HG02763 (cell line): ENCODE measurements at regions not wholly inside any gene's neighbourhood (a gene's known extent, or its start where the extent isn't known, plus 50 kb on each side); places are given as distances from the start of the nearest gene placed in this dataset.
"Not testable (repeated sequence)": the region's sequence is repeated elsewhere in the genome, so short reads cannot be mapped to it uniquely, and the experiment has no call there.

ENCODE experiments used
- ATAC-seq: cut with Tn5 transposase; IDR thresholded peaks from one replicate; pipeline ENCODE4 v1.9.1; 2021; ENCODE audit warnings: mild to moderate bottlenecking, moderate library complexity; ENCODE audit not compliant: unreplicated experiment

GRCh38 chr7:17083392-17084165, 201.8 kb upstream of the AGR3 start:
- no peak for ATAC-seq

DNA sequence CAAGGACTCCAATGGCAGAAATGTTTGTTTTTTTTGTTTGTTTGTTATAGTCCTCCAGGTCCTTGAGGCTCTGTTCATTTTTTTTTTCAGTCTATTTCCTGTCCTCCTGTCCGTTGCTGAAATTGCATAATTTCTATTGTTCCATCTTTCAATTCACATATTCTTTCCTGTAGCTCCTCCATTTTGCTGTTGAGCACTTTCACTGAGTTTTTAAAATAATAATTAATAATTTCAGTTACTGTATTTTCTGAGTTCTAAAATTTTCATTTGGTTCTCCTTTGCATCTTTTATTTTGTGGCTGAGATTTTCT, 202.3 kb upstream of the AGR3 start:
- no peak for ATAC-seq

GRCh38 chr7:17085186-17085585, 203.4 kb upstream of the AGR3 start:
- ATAC-seq = no peak

DNA sequence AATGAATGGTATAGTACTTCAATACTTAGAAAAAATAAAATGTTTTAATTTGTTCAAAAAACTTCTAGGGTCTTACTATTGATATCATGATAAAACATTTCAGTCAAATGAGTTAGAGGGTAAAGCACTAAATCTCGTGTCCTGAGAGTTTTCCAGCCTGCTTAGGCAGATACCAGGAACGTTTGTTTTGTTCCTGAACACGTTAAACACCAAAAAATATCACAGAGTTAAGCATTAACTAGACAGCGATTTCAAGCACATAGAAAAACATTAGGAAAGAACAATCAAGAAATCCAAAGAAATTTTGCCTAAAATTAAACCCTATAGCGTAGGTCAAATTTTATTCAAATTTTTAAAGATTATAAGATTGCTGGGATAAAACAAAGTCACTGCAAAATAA, 204.6 kb upstream of the AGR3 start:
- no peak for ATAC-seq

GRCh38 chr7:17090751-17091150, 207.7 kb upstream of the AHR start:
- no peak for ATAC-seq

GRCh38 chr7:17093461-17093860, 205.0 kb upstream of the AHR start:
- no peak for ATAC-seq

GRCh38 chr7:17094963-17095574, 203.4 kb upstream of the AHR start:
- ATAC-seq = no peak

DNA sequence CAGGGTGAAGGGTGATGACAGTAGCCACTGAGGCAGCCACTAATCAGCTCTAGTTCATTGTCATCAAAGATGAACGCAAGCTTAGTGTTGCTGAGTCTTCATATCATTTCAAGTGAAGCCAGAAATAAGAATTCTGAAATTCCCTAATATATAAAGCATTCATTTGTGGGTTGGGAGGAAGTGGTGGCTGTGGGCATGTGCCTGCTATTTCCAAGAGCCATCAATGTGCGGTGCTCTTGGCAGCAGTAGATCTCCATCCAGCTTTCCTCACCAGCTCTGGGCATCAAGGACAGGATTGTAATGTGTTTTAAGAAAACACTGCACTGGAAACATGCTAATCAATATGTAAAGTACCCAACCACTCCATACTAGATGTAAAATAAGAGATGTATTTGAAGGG, 202.5 kb upstream of the AHR start:
- no peak for ATAC-seq

GRCh38 chr7:17097668-17098297, 200.7 kb upstream of the AHR start:
- no peak for ATAC-seq

GRCh38 chr7:17098515-17098914, 199.9 kb upstream of the AHR start:
- no peak for ATAC-seq

DNA sequence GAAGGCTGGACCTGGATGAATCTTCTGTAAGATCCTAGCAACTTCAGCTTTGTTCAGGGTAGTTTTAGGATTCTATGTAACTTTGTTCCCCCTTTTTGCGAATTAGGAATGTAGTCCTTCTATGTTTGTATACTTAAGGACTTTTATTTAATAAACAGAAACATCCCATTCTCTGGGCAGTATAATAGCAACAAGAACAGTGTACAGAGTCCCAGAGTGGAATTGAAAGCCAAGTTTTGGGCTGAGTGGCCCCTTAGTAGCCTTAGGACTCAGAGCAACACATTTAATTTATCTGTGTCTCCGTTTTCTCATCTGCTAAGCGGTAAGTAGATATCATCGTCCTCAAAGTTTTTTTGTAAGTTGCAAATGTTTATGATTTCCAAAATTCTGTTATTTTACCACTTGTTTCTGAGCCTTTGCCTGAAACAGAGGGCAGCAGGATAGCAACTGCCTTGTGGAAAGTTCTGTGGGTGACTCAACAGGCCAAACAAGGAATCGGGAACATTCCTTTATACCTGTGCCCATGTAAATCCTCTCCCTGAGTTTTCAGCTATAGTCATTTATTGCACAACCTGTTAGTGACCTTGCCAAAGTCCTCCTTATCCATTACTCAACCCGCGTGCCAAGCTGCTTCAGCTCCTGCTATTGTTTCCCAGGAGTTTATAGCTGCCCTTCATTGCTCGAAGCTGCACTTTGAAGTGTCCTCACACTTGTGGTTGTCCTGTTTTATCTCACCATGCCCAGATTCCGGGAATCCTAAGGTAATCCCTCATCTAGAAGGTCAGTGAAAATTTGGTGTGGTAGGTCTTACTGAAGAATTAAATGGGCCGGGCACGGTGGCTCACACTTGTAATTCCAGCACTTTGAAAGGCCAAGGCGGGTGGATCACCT, 199.1 kb upstream of the AHR start:
- no peak for ATAC-seq

GRCh38 chr7:17099974-17100509, 198.4 kb upstream of the AHR start:
- ATAC-seq = not testable (repeated sequence)

GRCh38 chr7:17101207-17101696, 197.2 kb upstream of the AHR start:
- ATAC-seq = no peak

- ATAC-seq = no peak
Observed at GRCh38 chr7:17103170-17103569, 195.3 kb upstream of the AHR start.

DNA sequence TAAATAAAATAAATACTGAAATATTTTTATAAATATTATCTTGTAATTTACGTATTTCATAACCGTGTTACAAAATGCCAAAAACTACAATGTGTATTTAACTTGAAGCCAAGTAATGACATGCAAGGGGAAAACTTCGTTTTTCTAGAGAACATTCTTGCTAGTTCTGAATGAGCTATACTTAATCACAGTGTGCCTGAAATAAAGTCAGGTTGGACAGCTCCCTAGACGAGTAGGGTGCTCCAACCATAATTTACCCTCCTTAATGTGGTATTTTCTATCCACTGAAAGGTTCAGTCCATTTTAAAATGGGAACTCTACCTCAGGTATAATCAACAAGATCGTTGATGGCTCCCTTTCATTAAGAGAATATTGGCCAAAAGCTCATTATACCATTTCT, 194.5 kb upstream of the AHR start:
- no peak for ATAC-seq

DNA sequence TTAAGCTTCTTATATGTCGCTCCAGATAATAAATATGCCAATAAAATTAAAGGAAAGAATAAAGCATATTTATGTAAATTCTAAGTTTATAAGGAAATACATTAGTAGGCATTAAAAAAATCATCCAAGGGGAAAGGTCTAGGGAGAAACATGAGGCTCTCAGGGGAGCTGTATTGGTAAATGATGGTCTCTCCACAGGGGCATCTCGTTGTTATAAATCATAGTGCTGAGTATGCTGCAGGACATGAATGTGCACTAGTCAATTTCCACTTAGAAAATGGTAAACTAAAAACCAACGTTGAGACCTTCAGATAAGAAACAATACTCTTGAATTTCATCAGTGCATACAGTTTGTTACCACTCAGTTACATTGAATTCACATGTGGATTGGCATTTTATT, 194.0 kb upstream of the AHR start:
- ATAC-seq = no peak

- no peak for ATAC-seq
Observed at GRCh38 chr7:17105701-17106100, 192.8 kb upstream of the AHR start.

DNA sequence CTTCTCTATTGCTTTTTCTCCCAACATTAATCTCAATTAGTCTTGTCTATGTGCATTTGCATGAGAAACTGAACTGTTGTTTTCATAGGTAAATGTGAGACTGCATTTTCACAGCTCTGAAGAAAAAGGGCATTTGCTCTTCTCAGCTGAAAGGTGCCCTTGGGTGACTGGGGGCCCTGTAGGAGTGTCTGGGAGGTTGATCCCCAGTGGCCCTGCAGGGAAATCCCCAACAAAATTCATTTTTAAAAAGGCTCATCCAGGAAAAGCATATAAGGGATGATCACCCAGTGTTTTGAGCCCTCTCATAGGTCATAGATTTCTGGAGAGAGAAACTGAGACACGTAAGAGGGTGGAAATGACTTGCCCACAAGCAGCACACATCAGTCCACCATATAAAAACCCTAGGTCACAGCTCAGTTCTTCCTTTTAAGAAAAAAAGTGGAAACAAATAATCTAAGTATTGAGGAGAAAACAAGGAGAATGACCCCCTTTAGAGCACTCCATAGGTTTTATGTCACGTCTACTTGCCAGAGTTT, 190.3 kb upstream of the AHR start:
- ATAC-seq = no peak

GRCh38 chr7:17109020-17109419, 189.4 kb upstream of the AHR start:
- no peak for ATAC-seq

DNA sequence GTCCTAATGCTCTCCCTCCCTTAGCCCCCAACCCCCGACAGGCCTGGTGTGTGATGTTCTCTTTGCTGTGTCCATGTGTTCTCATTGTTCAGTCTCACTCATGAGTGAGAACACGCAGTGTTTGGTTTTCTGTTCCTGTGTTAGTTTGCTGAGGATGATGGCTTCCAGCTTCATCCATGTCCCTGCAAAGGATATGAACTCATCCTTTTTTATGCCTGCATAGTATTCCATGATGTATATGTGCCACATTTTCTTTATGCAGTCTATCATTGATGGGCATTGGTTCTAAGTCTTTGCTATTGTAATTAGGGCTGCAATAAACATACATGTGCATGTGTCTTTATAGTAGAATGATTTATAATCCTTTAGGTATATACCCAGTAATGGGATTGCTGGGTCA, 184.7 kb upstream of the AHR start:
- ATAC-seq = not testable (repeated sequence)

DNA sequence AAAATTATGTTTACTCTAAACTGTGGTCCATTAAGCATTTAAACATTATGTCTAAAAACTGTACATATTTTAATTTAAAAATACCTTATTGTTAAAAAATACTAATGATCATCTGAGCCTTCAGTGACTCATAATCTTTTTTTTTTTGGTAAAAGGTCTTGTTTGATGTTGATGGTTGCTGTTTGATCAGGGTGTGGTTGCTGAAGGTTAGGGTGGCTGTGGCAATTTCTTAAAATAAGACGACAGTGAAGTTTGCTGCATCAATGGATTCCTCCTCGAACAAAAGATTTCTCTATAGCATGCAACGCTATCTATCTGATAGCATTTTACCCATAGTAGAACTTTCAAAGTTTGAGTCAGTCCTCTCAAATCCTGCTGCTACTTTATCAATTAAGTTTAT, 180.0 kb upstream of the AHR start:
- ATAC-seq = no peak
